Transverse colon (tissue), 4 donors: ENCODE measurements at regions not wholly inside any gene's neighbourhood (a gene's known extent, or its start where the extent isn't known, plus 50 kb on each side); places are given as distances from the start of the nearest gene placed in this dataset.

ENCODE experiments used
- CTCF ChIP-seq, 5 experiments: fragments of 200-600 bp in 3 of 5; fragments of 450-650 bp in 2 of 5; sonication (generic) in 3 of 5; IDR thresholded peaks; 1 replicate in 2 of 5; 2 replicates in 3 of 5; pipeline ENCODE4 v1.5.1; 2016 to 2017; ENCODE audit warnings: antibody characterized with exemption in 5 of 5, inconsistent platforms in 3 of 5, mild to moderate bottlenecking in 2 of 5, moderate library complexity in 1 of 5
- EP300 ChIP-seq: sonication (generic); formaldehyde crosslinking; IDR thresholded peaks from one replicate; pipeline ENCODE4 v1.6.1; 2017; ENCODE audit warnings: antibody characterized with exemption, low read depth
- POLR2A ChIP-seq: fragments of 450-650 bp; IDR thresholded peaks from one replicate; pipeline ENCODE4 v1.6.1; 2016; ENCODE audit warnings: antibody characterized with exemption, mild to moderate bottlenecking, moderate library complexity
- POLR2AphosphoS5 ChIP-seq, 3 donors: sonication (generic); formaldehyde crosslinking; IDR thresholded peaks; one replicate each; pipeline ENCODE4 v1.6.1; 2016; ENCODE audit warnings: antibody characterized with exemption in 3 of 3

GRCh38 chr14:98325761-98326160 lies 946.2 kb downstream of the BCL11B start:
- TF ChIP-seq CTCF (IDR thresholded peaks at IDR 0.05) (no peak), POLR2A (no peak), POLR2AphosphoS5 (IDR thresholded peaks at IDR 0.05) (no peak), EP300 (no peak)
